Activated CD8-positive, alpha-beta memory T cell treated with anti-CD3 and anti-CD28 coated beads, Interleukin-2, amount 50 U/mL, for 24 hours (primary cell): ENCODE measurements at regions not wholly inside any gene's neighbourhood (a gene's known extent, or its start where the extent isn't known, plus 50 kb on each side); places are given as distances from the start of the nearest gene placed in this dataset.

ENCODE experiments used
- DNase-seq: peaks from one replicate; pipeline ENCODE4 v3.0.0-alpha.2; 2020; ENCODE audit errors: extremely low read depth

- no peak for DNase-seq
Observed at GRCh38 chr5:175170899-175171298, 273.1 kb downstream of the DRD1 start.

- no peak for DNase-seq
Observed at GRCh38 chr5:175168882-175169507, 275.0 kb downstream of the DRD1 start.

DNA sequence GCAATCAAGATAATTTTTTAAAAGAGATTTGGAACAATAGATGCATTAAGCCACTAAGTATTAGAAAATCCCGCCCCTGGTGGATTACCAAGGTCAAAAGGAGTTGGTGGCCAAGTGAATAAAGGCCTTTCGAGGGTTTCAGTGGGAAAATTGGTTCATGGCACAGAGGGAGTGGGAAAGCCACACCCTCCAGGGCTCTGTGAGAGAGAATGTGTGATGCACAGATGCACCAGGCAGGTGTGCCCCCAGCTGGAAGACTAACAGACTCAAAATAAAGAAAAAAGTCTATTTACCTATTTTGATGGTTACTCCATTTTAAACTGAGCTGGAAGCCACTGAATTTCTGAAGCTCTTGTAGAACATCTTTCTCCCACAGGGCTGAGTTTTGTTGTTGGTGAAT lies 278.0 kb downstream of the DRD1 start:
- no peak for DNase-seq

DNA sequence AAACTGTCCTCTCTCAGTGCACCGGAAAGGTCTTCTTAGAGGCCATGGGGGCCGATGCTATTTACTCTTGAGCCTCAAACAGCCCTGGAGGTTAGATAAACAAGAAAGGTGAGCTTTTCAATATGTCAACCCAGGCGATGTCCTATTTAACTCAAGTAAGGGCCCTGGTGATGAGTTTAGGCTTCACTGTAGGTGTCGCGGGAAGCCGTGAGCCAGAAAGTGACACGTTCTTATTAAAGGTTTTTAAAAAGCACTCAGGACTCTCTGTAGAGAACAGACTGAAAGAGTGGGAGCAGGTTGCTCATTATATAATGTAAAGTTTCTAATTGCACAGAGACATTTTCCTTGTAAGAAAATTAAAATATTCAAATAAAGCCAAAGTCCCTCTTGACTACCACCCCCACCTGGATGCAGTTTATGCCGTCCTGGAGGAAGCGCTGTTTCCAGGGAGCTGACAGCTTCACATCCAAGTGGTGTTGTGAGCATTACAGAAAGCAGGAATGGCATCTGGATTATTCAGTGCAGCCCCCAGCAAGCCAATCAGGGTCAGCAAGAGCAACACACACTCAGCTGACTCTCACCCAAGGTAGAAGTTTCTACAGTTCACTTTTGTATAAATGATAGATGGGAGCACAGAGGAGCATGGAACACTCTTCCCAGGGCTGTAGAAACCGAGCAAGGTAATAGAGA lies 280.3 kb downstream of the DRD1 start:
- no peak for DNase-seq

GRCh38 chr5:175162036-175162435 lies 281.9 kb downstream of the DRD1 start:
- no peak for DNase-seq

DNA sequence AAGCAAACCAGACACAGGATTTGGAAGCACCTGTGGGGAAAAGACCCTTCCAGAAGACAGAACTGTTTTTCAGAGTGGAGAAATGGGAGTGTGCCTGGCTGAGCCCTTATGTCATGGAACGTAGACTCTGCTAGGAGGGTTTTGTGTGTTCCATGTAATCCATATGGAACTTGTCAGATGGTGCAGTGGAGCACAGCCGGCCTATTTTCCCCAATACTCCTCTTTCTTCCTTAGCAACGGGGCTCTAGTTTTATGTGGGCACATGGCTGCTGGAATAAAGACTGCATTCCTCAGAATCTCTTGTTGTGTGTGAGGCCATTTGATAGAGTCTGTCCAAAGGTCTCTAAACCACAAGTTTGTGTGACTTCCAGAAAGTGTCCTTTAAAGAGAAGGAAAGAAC lies 284.0 kb downstream of the DRD1 start:
- no peak for DNase-seq

DNA sequence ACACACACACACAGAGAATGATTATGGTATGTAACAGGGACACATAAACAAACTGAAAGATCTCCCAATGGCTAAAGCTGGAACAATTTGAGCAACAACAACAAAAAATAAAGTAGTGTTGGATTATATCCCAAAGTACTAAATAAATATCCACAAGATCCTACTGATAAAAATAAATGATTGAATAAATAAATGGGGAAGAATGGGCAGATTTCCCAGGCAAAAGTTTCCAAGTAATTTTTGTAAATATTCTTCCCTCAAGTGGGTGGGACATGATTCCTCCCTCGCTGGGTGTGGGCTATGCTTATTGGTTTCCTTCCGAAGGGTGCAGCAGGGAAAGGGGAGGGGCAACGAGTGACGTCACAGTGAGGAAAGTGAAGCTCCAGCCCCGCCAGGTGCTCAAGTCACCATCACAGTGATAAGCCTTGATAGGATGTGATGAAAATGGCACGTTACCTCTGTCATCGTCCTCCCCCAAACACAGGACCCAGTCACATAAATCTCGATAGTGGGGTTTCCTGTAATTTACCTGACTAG lies 295.3 kb downstream of the DRD1 start:
- DNase-seq = no peak

- no peak for DNase-seq
Observed at GRCh38 chr5:175146733-175147132, 297.2 kb downstream of the DRD1 start.

DNA sequence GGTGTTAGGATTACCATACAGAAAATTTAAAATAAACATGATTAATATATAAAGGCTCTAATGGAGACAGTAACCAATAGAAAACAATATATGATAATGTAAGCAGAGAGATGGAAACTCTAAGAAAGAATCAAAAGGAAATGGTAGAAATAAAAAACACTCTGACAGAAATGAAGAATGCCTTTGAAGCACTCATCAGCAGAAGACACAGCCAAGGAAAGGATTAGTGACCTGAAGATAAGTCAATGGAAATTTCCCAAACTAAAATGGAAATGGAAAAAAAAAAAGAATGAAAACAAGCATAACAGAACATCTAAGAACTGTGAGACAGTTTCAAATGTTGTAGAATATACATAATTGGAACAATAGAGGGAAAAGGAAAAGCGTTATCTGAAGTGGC lies 302.6 kb downstream of the DRD1 start:
- DNase-seq = no peak

GRCh38 chr5:175133185-175133584 lies 310.8 kb downstream of the DRD1 start:
- no peak for DNase-seq

DNA sequence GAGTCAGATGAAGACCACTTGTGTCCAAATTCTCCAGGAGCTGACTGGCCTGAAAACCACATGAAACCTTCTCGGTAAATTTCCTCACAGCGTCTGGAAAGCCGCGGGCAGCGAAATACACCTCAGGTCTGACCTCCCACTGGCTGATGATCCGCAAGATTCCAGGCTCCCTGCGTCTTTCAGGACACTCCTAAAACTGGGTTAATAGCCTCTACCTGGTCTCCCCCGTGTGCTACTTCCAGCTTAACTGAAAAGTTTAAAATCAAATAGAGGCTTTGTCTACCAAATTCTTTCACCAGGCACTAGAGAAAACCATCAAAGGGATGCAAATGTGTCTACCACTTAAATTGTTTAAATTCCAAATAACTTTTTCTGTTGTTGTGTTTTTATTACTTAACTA lies 312.6 kb downstream of the DRD1 start:
- DNase-seq = no peak

GRCh38 chr5:175129619-175130018 lies 314.4 kb downstream of the DRD1 start:
- no peak for DNase-seq

- no peak for DNase-seq
Observed at GRCh38 chr5:175129121-175129520, 314.9 kb downstream of the DRD1 start.

DNA sequence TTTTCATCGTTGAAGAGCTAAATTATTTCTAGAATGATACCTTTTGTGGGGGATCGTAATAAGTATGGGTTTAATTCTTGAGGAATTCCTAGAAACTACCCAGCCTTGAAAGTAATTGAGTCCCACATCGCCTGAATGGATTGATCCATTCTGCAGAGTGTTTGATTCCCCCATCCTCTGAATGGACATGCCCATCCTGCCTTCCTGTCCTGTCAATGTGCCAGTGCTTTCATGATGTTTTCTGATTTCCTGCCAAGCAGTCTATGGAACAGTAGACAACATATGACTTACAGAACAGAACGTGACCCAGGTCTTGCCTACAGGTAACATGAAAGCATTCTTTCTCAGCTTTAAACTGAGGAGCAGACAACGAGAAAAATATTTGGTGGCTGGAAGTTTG lies 319.2 kb downstream of the DRD1 start:
- no peak for DNase-seq

- no peak for DNase-seq
Observed at GRCh38 chr5:175124251-175124813, 319.6 kb downstream of the DRD1 start.

GRCh38 chr5:175123542-175123941 lies 320.4 kb downstream of the DRD1 start:
- no peak for DNase-seq

GRCh38 chr5:175121457-175121856 lies 322.5 kb downstream of the DRD1 start:
- DNase-seq = no peak

DNA sequence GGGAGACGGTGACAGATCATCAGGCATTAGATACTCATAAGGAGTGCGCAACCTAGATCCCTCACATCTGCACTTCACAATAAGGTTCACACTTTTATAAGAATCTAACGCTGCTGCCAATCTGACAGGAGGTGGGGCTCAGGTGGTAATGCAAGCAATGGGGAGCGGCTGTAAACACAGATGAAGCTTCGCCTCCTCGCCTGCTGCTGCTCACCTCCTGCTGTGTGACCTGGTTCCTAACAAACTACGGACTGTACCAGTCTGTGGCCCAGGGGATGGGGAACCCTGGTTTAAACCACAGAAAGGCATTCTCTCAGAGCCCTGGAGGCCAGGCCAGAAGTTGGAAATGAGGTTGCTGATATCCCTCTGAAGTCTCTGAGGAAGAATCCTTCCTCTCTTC lies 323.6 kb downstream of the DRD1 start:
- no peak for DNase-seq

- DNase-seq = no peak
Observed at GRCh38 chr5:175118700-175119309, 325.2 kb downstream of the DRD1 start.

GRCh38 chr5:175116466-175117048 lies 327.4 kb downstream of the DRD1 start:
- DNase-seq = no peak

- no peak for DNase-seq
Observed at GRCh38 chr5:175115831-175116230, 328.2 kb downstream of the DRD1 start.

DNA sequence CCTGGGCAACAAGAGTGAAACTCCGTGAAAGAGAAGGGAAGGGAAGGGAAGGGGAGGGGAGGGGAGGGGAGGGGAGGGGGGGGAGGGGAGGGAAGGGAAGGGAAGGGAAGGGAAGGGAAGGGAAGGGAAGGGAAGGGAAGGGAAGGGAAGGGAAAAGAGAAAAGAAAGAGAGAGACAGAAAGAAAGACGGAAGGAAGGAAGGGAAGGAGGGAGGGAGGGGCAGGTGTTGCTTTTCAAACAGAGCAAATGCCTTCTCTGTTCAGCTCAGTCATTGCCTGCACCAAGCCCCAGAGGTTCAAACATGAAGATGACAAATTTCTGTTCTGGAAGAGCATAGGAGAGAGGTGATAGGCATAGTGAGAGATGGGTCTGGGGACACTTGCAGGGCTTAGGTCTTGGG lies 330.0 kb downstream of the DRD1 start:
- DNase-seq = no peak
